B cell (primary cell): ENCODE measurements at regions not wholly inside any gene's neighbourhood (a gene's known extent, or its start where the extent isn't known, plus 50 kb on each side); places are given as distances from the start of the nearest gene placed in this dataset.
A peak's percentile ranks its signal among the peaks of the same experiment; 100 is the strongest.
"Not testable (repeated sequence)": the region's sequence is repeated elsewhere in the genome, so short reads cannot be mapped to it uniquely, and the experiment has no call there.

Experiments
- ATAC-seq: fragments of 200-7000 bp; cut with Tn5 transposase; one replicate; pipeline ENCODE4 v1.10.0; 2021; ENCODE audit warnings: low read depth, mild to moderate bottlenecking, moderate number of reproducible peaks, moderate library complexity
- CTCF ChIA-PET: fragments of 350-600 bp; sonication (Branson Sonifier 250); formaldehyde crosslinking; loops from one replicate; lab custom pipeline; 2021; ENCODE audit warnings: antibody characterized with exemption, inconsistent platforms; lab: Charles Lee
- POLR2A ChIA-PET: fragments of 350-600 bp; sonication (Branson Sonifier 250); formaldehyde crosslinking; loops from one replicate; lab custom pipeline; 2021; ENCODE audit warnings: antibody characterized with exemption; lab: Charles Lee
- DNase-seq: peaks from one replicate; pipeline ENCODE4 v3.0.0; 2013
- H2AFZ ChIP-seq: 2 replicates; pipeline ENCODE4 v1.6.1; 2012; ENCODE audit warnings: mild to moderate bottlenecking, low read depth, low read length; ENCODE audit not compliant: insufficient read depth, poor library complexity, severe bottlenecking
- H3K27ac ChIP-seq, 2 donors: 1 replicate in 1 of 2; 2 replicates in 1 of 2; pipeline ENCODE4 v1.5.1; 2012 to 2013; ENCODE audit warnings: low read length in 2 of 2, mild to moderate bottlenecking in 2 of 2, moderate library complexity in 1 of 2
- H3K27me3 ChIP-seq, 4 experiments: fragments of 200-600 bp in 1 of 4; sonication (generic) in 1 of 4; replicated peaks in 1 of 4; 1 replicate in 2 of 4; 2 replicates in 2 of 4; pipeline versions ENCODE4 v1.6.1 to v1.7.0; 2013 to 2016; ENCODE audit warnings: low read length in 3 of 4, mild to moderate bottlenecking in 2 of 4, mixed read lengths in 1 of 4, moderate library complexity in 1 of 4; ENCODE audit not compliant: insufficient read depth in 4 of 4, control insufficient read depth in 3 of 4; ENCODE audit errors: control extremely low read depth in 1 of 4
- H3K36me3 ChIP-seq, 2 experiments: replicated peaks in 1 of 2; 1 replicate in 1 of 2; 2 replicates in 1 of 2; pipeline versions ENCODE4 v1.6.1 to v1.7.1; 2013; ENCODE audit warnings: low read length in 1 of 2; ENCODE audit not compliant: insufficient read depth in 2 of 2, control insufficient read depth in 1 of 2; ENCODE audit errors: control extremely low read depth in 1 of 2, extremely low read depth in 1 of 2
- H3K4me1 ChIP-seq, 2 donors: fragments of 200-600 bp in 1 of 2; sonication (generic) in 1 of 2; 1 replicate in 1 of 2; 2 replicates in 1 of 2; pipeline versions ENCODE4 v1.5.1 to v1.6.1; 2013 to 2017; ENCODE audit warnings: low read length in 2 of 2; ENCODE audit not compliant: control insufficient read depth in 2 of 2, insufficient read depth in 2 of 2
- H3K4me2 ChIP-seq: replicated peaks from 2 replicates; pipeline ENCODE3; 2012; ENCODE audit warnings: mild to moderate bottlenecking, low read depth, low read length; ENCODE audit not compliant: poor library complexity, severe bottlenecking
- H3K4me3 ChIP-seq, 5 experiments: fragments of 200-600 bp in 1 of 5; sonication (generic) in 1 of 5; 1 replicate in 3 of 5; 2 replicates in 2 of 5; pipeline versions ENCODE4 v1.5.1 to v1.7.0; 2011 to 2016; ENCODE audit warnings: low read length in 4 of 5, mild to moderate bottlenecking in 4 of 5, low read depth in 2 of 5, control low read depth in 1 of 5, moderate library complexity in 1 of 5; ENCODE audit not compliant: insufficient read depth in 1 of 5; ENCODE audit errors: control extremely low read depth in 1 of 5, extremely low read depth in 1 of 5
- H3K79me2 ChIP-seq: fragments of 200-600 bp; sonication (generic); one replicate; pipeline ENCODE4 v1.6.0; 2016; ENCODE audit warnings: low read length; ENCODE audit not compliant: control insufficient read depth, insufficient read depth
- H3K9ac ChIP-seq: fragments of 200-600 bp; sonication (generic); 2 replicates; pipeline ENCODE4 v1.6.1; 2017; ENCODE audit warnings: mild to moderate bottlenecking, low read length, moderate library complexity
- H3K9me3 ChIP-seq, 3 donors: one replicate each; pipeline versions ENCODE4 v1.6.1 to v1.7.1; 2013; ENCODE audit warnings: low read length in 2 of 3; ENCODE audit not compliant: control insufficient read depth in 2 of 3, insufficient read depth in 1 of 3; ENCODE audit errors: control extremely low read depth in 1 of 3
- H4K20me1 ChIP-seq: 2 replicates; pipeline ENCODE4 v1.6.0; 2012; ENCODE audit warnings: mild to moderate bottlenecking, low read length; ENCODE audit not compliant: insufficient read depth, control insufficient read depth, poor library complexity, severe bottlenecking
- H3K27ac Mint-ChIP-seq: one replicate; pipeline ENCODE4 v1.8.0; 2021; ENCODE audit warnings: mixed read lengths
- H3K27me3 Mint-ChIP-seq: one replicate; pipeline ENCODE4 v1.8.0; 2021; ENCODE audit warnings: mixed read lengths
- H3K4me1 Mint-ChIP-seq: one replicate; pipeline ENCODE4 v1.8.0; 2021; ENCODE audit warnings: mixed read lengths
- H3K4me3 Mint-ChIP-seq: one replicate; pipeline ENCODE4 v1.8.0; 2021; ENCODE audit warnings: mixed read lengths
- H3K9me3 Mint-ChIP-seq: one replicate; pipeline ENCODE4 v1.8.0; 2022; ENCODE audit warnings: mixed read lengths; ENCODE audit not compliant: insufficient read depth
- WGBS: methylation state at CpG from one replicate; pipeline ENCODE4 v1.1.5; 2013; ENCODE audit warnings: missing lambda C conversion rate; ENCODE audit not compliant: insufficient coverage; 5-methylcytosine and 5-hydroxymethylcytosine counted together
- intact Hi-C: fragments of 100-400 bp; cut with micrococcal nuclease; formaldehyde crosslinking; loops from one replicate; pipeline ENCODE4 v1.10.0; 2022

DNA sequence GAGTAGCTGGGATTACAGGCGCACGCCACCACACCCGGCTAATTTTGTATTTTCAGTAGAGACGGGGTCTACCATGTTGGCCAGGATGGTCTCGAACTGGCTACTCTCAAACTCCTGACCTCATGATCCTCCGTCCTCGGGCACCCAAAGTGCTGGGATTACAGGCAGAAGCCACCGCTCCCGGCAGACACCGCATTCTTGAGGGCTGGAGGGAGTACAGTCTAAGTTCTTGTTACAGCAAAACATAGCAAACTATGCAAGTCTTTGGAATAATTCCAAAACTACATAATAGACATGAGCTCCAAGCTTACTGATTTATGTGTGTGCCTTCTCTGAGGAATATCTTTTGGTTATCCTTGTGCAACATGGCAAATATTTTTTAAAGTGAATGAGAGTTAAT, 299.1 kb upstream of the ZNF658 start:
- no CpG with 5 or more reads among the region's 10 CpGs for WGBS
- H2AFZ ChIP-seq, H3K79me2 ChIP-seq, H3K4me1 Mint-ChIP-seq, POLR2A ChIA-PET, H3K9me3 ChIP-seq, H3K36me3 ChIP-seq, H3K9ac ChIP-seq, H3K27me3 Mint-ChIP-seq, H3K4me2 ChIP-seq, H3K27me3 ChIP-seq, H3K4me1 ChIP-seq, CTCF ChIA-PET, H4K20me1 ChIP-seq, ATAC-seq, H3K27ac ChIP-seq, H3K4me3 ChIP-seq, H3K9me3 Mint-ChIP-seq, intact Hi-C loops, H3K27ac Mint-ChIP-seq, H3K4me3 Mint-ChIP-seq: not testable (repeated sequence)
- peak; percentile 0 for DNase-seq

DNA sequence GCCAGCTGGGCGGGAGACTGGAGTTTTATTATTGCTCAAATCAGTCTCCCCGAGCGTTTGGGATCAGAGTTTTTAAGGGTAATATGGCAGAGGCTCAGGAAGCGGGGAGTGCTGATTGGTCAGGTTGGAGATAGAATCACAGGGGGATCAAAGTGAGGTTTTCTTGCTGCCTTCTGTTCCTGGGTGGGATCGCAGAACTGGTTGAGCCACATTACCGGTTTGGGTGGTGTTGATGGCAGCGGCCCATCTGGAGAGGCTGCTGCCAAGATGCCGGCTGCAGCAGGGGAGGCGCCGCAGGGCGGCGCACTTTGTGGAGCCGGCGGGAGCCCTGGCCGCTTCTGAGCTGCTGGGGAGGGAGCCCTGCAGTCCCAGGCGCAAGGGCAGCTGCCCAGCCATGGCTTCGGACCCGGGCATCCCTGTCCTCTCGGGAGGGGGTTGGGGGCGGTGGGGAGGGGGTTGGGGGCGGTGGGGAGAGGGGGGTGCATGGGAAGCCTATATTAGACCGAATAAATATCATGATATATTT, 268.9 kb upstream of the ZNF658 start:
- not testable (repeated sequence) for H3K4me1 Mint-ChIP-seq

DNA sequence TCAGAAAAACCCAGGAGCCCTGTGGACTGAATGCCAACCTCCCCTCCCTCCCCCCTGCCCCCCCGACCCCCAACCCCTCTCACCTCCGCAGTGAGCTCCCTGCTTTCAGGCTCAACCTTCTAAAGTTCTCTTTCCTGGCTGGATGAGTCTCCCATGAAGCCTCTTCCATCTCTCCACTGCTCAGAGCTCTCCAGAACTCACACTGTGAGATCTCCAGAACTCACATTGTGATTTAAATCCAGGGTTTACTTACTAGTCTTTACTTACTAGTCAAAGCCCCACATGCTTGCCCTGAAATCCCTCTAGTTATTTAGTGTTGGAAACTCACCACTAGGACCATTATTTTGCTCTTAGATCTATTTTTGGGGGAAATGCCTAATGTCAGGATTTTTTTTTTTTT, 252.8 kb upstream of the ZNF658 start:
- DNase-seq, intact Hi-C loops, H3K27me3 ChIP-seq, H3K27ac ChIP-seq, H2AFZ ChIP-seq, H3K9me3 ChIP-seq, H3K9ac ChIP-seq, ATAC-seq, H3K4me1 ChIP-seq, H3K4me2 ChIP-seq, POLR2A ChIA-PET, H3K27me3 Mint-ChIP-seq, H3K4me3 ChIP-seq, H3K36me3 ChIP-seq, H3K9me3 Mint-ChIP-seq, H3K4me3 Mint-ChIP-seq, H3K27ac Mint-ChIP-seq, H3K4me1 Mint-ChIP-seq, CTCF ChIA-PET, H3K79me2 ChIP-seq, H4K20me1 ChIP-seq: not testable (repeated sequence)
- no CpG with 5 or more reads among the region's 2 CpGs for WGBS

More for the DNA sequence above, 268.9 kb upstream of the ZNF658 start:
- H3K27ac Mint-ChIP-seq, H3K4me3 ChIP-seq, H3K27me3 Mint-ChIP-seq, H3K4me2 ChIP-seq, H3K27ac ChIP-seq, H3K9me3 Mint-ChIP-seq, ATAC-seq, intact Hi-C loops, H2AFZ ChIP-seq, H4K20me1 ChIP-seq, H3K9me3 ChIP-seq, H3K36me3 ChIP-seq, CTCF ChIA-PET, H3K4me3 Mint-ChIP-seq, POLR2A ChIA-PET, H3K27me3 ChIP-seq, H3K9ac ChIP-seq, DNase-seq, H3K79me2 ChIP-seq, H3K4me1 ChIP-seq: not testable (repeated sequence)
- no CpG with 5 or more reads among the region's 22 CpGs for WGBS

DNA sequence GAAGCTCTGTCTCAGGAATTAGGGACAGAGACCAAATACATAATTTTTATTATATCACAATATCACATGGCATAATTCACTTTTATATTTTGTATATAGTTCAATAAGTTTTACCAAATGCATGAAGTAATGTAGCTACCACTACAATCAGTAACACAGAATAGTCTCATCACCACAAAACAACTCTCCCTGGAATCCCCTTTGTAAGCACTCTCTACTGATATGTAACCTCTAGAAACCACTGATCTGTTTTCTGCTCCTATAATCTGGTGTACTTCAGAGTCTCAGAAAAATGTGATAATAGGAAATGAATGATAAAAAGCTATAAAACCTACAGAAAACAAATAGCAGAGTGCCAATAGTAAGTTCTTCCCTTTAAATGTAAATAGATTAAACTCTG, 210.3 kb upstream of the ZNF658 start:
- H3K27ac ChIP-seq, DNase-seq, H3K4me3 Mint-ChIP-seq, H3K9me3 Mint-ChIP-seq, H3K27ac Mint-ChIP-seq, ATAC-seq, H3K79me2 ChIP-seq, H3K27me3 Mint-ChIP-seq, H3K4me2 ChIP-seq, H3K4me1 ChIP-seq, H2AFZ ChIP-seq, H4K20me1 ChIP-seq, H3K4me3 ChIP-seq, H3K9me3 ChIP-seq, CTCF ChIA-PET, H3K36me3 ChIP-seq, intact Hi-C loops, H3K27me3 ChIP-seq, H3K9ac ChIP-seq, H3K4me1 Mint-ChIP-seq, POLR2A ChIA-PET: not testable (repeated sequence)
